Mammary epithelial cell (primary cell): ENCODE measurements at regions not wholly inside any gene's neighbourhood (a gene's known extent, or its start where the extent isn't known, plus 50 kb on each side); places are given as distances from the start of the nearest gene placed in this dataset.

ENCODE experiments used
- CTCF ChIP-seq, 2 donors: IDR thresholded peaks in 1 of 2; conservative IDR thresholded peaks in 1 of 2; 2 replicates each; pipeline ENCODE4 v1.5.1; 2011 to 2012; ENCODE audit warnings: inconsistent platforms in 2 of 2, low read length in 2 of 2, mild to moderate bottlenecking in 2 of 2, control low read depth in 1 of 2, low read depth in 1 of 2; ENCODE audit not compliant: insufficient read depth in 1 of 2; ENCODE audit errors: extremely low read depth in 1 of 2
- EZH2 ChIP-seq: IDR thresholded peaks from 2 replicates; pipeline ENCODE4 v1.6.1; 2012; ENCODE audit warnings: low read length, inconsistent platforms, borderline replicate concordance

- TF ChIP-seq CTCF (conservative IDR thresholded peaks at IDR 0.05 in 1 of 2, IDR thresholded peaks at IDR 0.05 in 1 of 2; ENCODE audit: extremely low read depth in 1 of 2, insufficient read depth in 1 of 2, low read depth in 1 of 2, low read length in 2 of 2): no peak
- TF ChIP-seq EZH2: no peak
Observed at GRCh38 chr14:43858981-43859380, 648.1 kb downstream of the FSCB start.
